ENCODE measurements at regions not wholly inside any gene's neighbourhood (a gene's known extent, or its start where the extent isn't known, plus 50 kb on each side); places are given as distances from the start of the nearest gene placed in this dataset.

GRCh38 chr7:49111706-49112105, 187.4 kb downstream of the CDC14C start:
- TF ChIP-seq CTCF (IDR thresholded peaks at IDR 0.05) (no peak), ZFX (IDR thresholded peaks at IDR 0.05; ENCODE audit: borderline replicate concordance) (no peak)

Measured in 22Rv1 (cell line).